H1 (cell line): ENCODE measurements at regions not wholly inside any gene's neighbourhood (a gene's known extent, or its start where the extent isn't known, plus 50 kb on each side); places are given as distances from the start of the nearest gene placed in this dataset.

Experiments
- EGR1 ChIP-seq: IDR thresholded peaks from 2 replicates; pipeline ENCODE4 v1.6.1; 2011; ENCODE audit warnings: low read depth, low read length, borderline replicate concordance
- GTF2F1 ChIP-seq: IDR thresholded peaks from 2 replicates; pipeline ENCODE4 v1.6.1; 2012; ENCODE audit warnings: low read depth, low read length, improper control_type of control experiment, borderline replicate concordance
- HDAC2 ChIP-seq, 2 experiments: fragments of 300-600 bp in 1 of 2; sonication (generic) in 1 of 2; IDR thresholded peaks; 2 replicates each; pipeline ENCODE4 v1.6.1; 2011 to 2012; ENCODE audit warnings: low read depth in 2 of 2, low read length in 2 of 2, mild to moderate bottlenecking in 2 of 2, moderate library complexity in 2 of 2, borderline replicate concordance in 1 of 2, inconsistent platforms in 1 of 2
- PHF8 ChIP-seq: fragments of 200-600 bp; sonication (generic); conservative IDR thresholded peaks from 2 replicates; pipeline ENCODE4 v1.7.1; 2012; ENCODE audit warnings: low read depth, mild to moderate bottlenecking, inconsistent platforms, low read length, moderate library complexity
- POU5F1 ChIP-seq: IDR thresholded peaks from 2 replicates; pipeline ENCODE4 v1.6.1; 2011; ENCODE audit warnings: low read depth, mild to moderate bottlenecking, low read length, moderate library complexity
- RNF2 ChIP-seq: fragments of 200-900, 300-1000 bp; sonication (generic); IDR thresholded peaks from 2 replicates; pipeline ENCODE4 v1.7.1; 2016; ENCODE audit warnings: borderline replicate concordance, low read depth, mild to moderate bottlenecking, antibody characterized with exemption, low read length; ENCODE audit not compliant: poor library complexity, severe bottlenecking; ENCODE audit errors: missing control alignments
- TAF1 ChIP-seq: IDR thresholded peaks from 2 replicates; pipeline ENCODE4 v1.6.1; 2011; ENCODE audit warnings: mild to moderate bottlenecking, low read depth, low read length
- TBP ChIP-seq: IDR thresholded peaks from 2 replicates; pipeline ENCODE4 v1.6.1; 2011; ENCODE audit warnings: low read depth, low read length, improper control_type of control experiment
- YY1 ChIP-seq: IDR thresholded peaks from 2 replicates; pipeline ENCODE4 v1.6.1; 2011; ENCODE audit warnings: low read depth, mild to moderate bottlenecking, low read length

- TF ChIP-seq PHF8 (no peak), YY1 (no peak), RNF2 (no peak), POU5F1 (no peak), EGR1 (no peak), TBP (no peak), HDAC2 (IDR thresholded peaks at IDR 0.05; ENCODE audit: borderline replicate concordance in 1 of 2, low read depth in 2 of 2, low read length in 2 of 2) (no peak), TAF1 (no peak), GTF2F1 (no peak)
Observed at GRCh38 chr4:96063639-96064038, 223.7 kb downstream of the PDHA2 start (continued).
